HEK293 (cell line): ENCODE measurements at regions not wholly inside any gene's neighbourhood (a gene's known extent, or its start where the extent isn't known, plus 50 kb on each side); places are given as distances from the start of the nearest gene placed in this dataset.

ENCODE experiments used
- CTCF ChIA-PET: fragments of 350-600 bp; formaldehyde crosslinking; extraction: SDS; loops from one replicate; lab custom pipeline; 2021; ENCODE audit warnings: antibody characterized with exemption; lab: Yijun Ruan, JAX
- POLR2A ChIA-PET: fragments of 300-600 bp; formaldehyde crosslinking; extraction: SDS; loops from one replicate; lab custom pipeline; 2020; ENCODE audit warnings: antibody characterized with exemption, inconsistent platforms; lab: Yijun Ruan, JAX
- H3K27ac ChIP-seq: fragments of 200-500 bp; sonication (Bioruptor generic); 2 replicates; pipeline ENCODE4 v1.5.1; 2014; ENCODE audit warnings: low read depth, low read length, control low read depth, inconsistent platforms; ENCODE audit errors: extremely low read depth
- H3K36me3 ChIP-seq, 2 experiments: fragments of 200-500 bp in 1 of 2; sonication (Bioruptor generic) in 1 of 2; 1 replicate in 1 of 2; 2 replicates in 1 of 2; pipeline ENCODE4 v1.5.1; 2014 to 2017; ENCODE audit warnings: inconsistent platforms in 2 of 2, low read length in 2 of 2; ENCODE audit not compliant: control insufficient read depth in 2 of 2, insufficient read depth in 1 of 2
- H3K4me1 ChIP-seq: fragments of 200-500 bp; sonication (Bioruptor generic); 2 replicates; pipeline ENCODE4 v1.5.1; 2014; ENCODE audit warnings: mild to moderate bottlenecking, low read length, inconsistent platforms; ENCODE audit not compliant: control insufficient read depth, insufficient read depth
- H3K4me3 ChIP-seq: 2 replicates; pipeline ENCODE4 v1.5.1; 2011; ENCODE audit warnings: low read depth, mild to moderate bottlenecking, control low read depth, low read length, moderate library complexity
- H3K9me3 ChIP-seq: fragments of 200-500 bp; sonication (Bioruptor generic); 2 replicates; pipeline ENCODE4 v1.5.1; 2014; ENCODE audit warnings: low read depth, low read length, inconsistent platforms; ENCODE audit not compliant: control insufficient read depth, insufficient read depth
- BCL11A ChIP-seq: fragments of 450-650 bp; formaldehyde crosslinking; IDR thresholded peaks from 2 replicates; pipeline ENCODE4 v1.5.1; 2016; ENCODE audit warnings: low read depth, missing biosample characterization, missing genetic modification characterization
- CTCF ChIP-seq: fragments of 450-650 bp; formaldehyde crosslinking; IDR thresholded peaks from 2 replicates; pipeline ENCODE4 v1.5.1; 2016; ENCODE audit warnings: missing biosample characterization, missing genetic modification characterization
- GFI1B ChIP-seq: fragments of 450-650 bp; formaldehyde crosslinking; IDR thresholded peaks from 2 replicates; pipeline ENCODE4 v1.5.1; 2016; ENCODE audit warnings: missing biosample characterization, missing genetic modification characterization
- GLIS1 ChIP-seq: fragments of 450-650 bp; formaldehyde crosslinking; IDR thresholded peaks from 2 replicates; pipeline ENCODE4 v1.5.1; 2016; ENCODE audit warnings: missing biosample characterization, missing genetic modification characterization
- GLIS2 ChIP-seq: fragments of 450-650 bp; formaldehyde crosslinking; IDR thresholded peaks from 2 replicates; pipeline ENCODE4 v1.5.1; 2016; ENCODE audit warnings: missing biosample characterization, missing genetic modification characterization
- KLF10 ChIP-seq: fragments of 450-650 bp; IDR thresholded peaks from 2 replicates; pipeline ENCODE4 v1.5.1; 2018; ENCODE audit warnings: missing biosample characterization, mild to moderate bottlenecking, missing genetic modification characterization
- MYNN ChIP-seq: fragments of 450-650 bp; formaldehyde crosslinking; IDR thresholded peaks from 2 replicates; pipeline ENCODE4 v1.5.1; 2016; ENCODE audit warnings: missing biosample characterization, missing genetic modification characterization, borderline replicate concordance
- PATZ1 ChIP-seq: fragments of 450-650 bp; formaldehyde crosslinking; IDR thresholded peaks from 2 replicates; pipeline ENCODE4 v1.5.1; 2016; ENCODE audit warnings: missing biosample characterization, missing genetic modification characterization
- REPIN1 ChIP-seq: fragments of 450-650 bp; formaldehyde crosslinking; IDR thresholded peaks from 2 replicates; pipeline ENCODE4 v1.5.1; 2017; ENCODE audit warnings: missing biosample characterization, missing genetic modification characterization, low read depth
- SCRT1 ChIP-seq: fragments of 450-650 bp; formaldehyde crosslinking; IDR thresholded peaks from 2 replicates; pipeline ENCODE4 v1.5.1; 2016; ENCODE audit warnings: missing biosample characterization, missing genetic modification characterization, borderline replicate concordance
- SETDB1 ChIP-seq: IDR thresholded peaks from one replicate; pipeline ENCODE4 v1.6.1; 2017; ENCODE audit warnings: mild to moderate bottlenecking, low read length, moderate library complexity, mixed read lengths; ENCODE audit not compliant: insufficient read length
- ZBTB17 ChIP-seq: fragments of 450-650 bp; formaldehyde crosslinking; IDR thresholded peaks from 2 replicates; pipeline ENCODE4 v1.5.1; 2016; ENCODE audit warnings: missing biosample characterization, missing genetic modification characterization
- ZBTB48 ChIP-seq: fragments of 450-650 bp; formaldehyde crosslinking; IDR thresholded peaks from 2 replicates; pipeline ENCODE4 v1.5.1; 2016; ENCODE audit warnings: missing biosample characterization, missing genetic modification characterization
- ZBTB7A ChIP-seq: fragments of 450-650 bp; formaldehyde crosslinking; IDR thresholded peaks from 2 replicates; pipeline ENCODE4 v1.5.1; 2016; ENCODE audit warnings: low read depth, missing biosample characterization, missing genetic modification characterization
- ZFP37 ChIP-seq: fragments of 450-650 bp; formaldehyde crosslinking; IDR thresholded peaks from 2 replicates; pipeline ENCODE4 v1.5.1; 2016; ENCODE audit warnings: missing biosample characterization, missing genetic modification characterization
- ZNF2 ChIP-seq: fragments of 450-650 bp; formaldehyde crosslinking; IDR thresholded peaks from 2 replicates; pipeline ENCODE4 v1.5.1; 2016; ENCODE audit warnings: missing biosample characterization, missing genetic modification characterization
- ZNF292 ChIP-seq: fragments of 450-650 bp; formaldehyde crosslinking; IDR thresholded peaks from 2 replicates; pipeline ENCODE4 v1.5.1; 2016; ENCODE audit warnings: low read depth, missing biosample characterization, missing genetic modification characterization, borderline replicate concordance
- ZNF394 ChIP-seq: fragments of 450-650 bp; formaldehyde crosslinking; IDR thresholded peaks from 2 replicates; pipeline ENCODE4 v1.5.1; 2016; ENCODE audit warnings: missing biosample characterization, missing genetic modification characterization, mild to moderate bottlenecking, moderate library complexity, borderline replicate concordance
- ZNF629 ChIP-seq: fragments of 450-650 bp; formaldehyde crosslinking; IDR thresholded peaks from 2 replicates; pipeline ENCODE4 v1.5.1; 2017; ENCODE audit warnings: missing biosample characterization, missing genetic modification characterization
- ZNF639 ChIP-seq: fragments of 450-650 bp; formaldehyde crosslinking; IDR thresholded peaks from 2 replicates; pipeline ENCODE4 v1.5.1; 2016; ENCODE audit warnings: missing biosample characterization, missing genetic modification characterization
- ZNF660 ChIP-seq: fragments of 450-650 bp; IDR thresholded peaks from 2 replicates; pipeline ENCODE4 v1.5.1; 2018; ENCODE audit warnings: missing biosample characterization, mild to moderate bottlenecking, missing genetic modification characterization
- ZNF670 ChIP-seq: fragments of 450-650 bp; formaldehyde crosslinking; IDR thresholded peaks from 2 replicates; pipeline ENCODE4 v1.5.1; 2016; ENCODE audit warnings: missing biosample characterization, missing genetic modification characterization, low read depth
- ZNF76 ChIP-seq: fragments of 450-650 bp; formaldehyde crosslinking; IDR thresholded peaks from 2 replicates; pipeline ENCODE4; 2016; ENCODE audit warnings: low read depth, missing biosample characterization, missing genetic modification characterization, borderline replicate concordance
- ZSCAN30 ChIP-seq: fragments of 450-650 bp; IDR thresholded peaks from 2 replicates; pipeline ENCODE4 v1.5.1; 2018; ENCODE audit warnings: missing biosample characterization, mild to moderate bottlenecking, missing genetic modification characterization, moderate library complexity
- TF ChIP-seq, protein P1 (sequence below): fragments of 450-650 bp; formaldehyde crosslinking; IDR thresholded peaks from 2 replicates; pipeline ENCODE4 v1.5.1; 2016; ENCODE audit warnings: missing biosample characterization, missing genetic modification characterization

- H3K4me1 ChIP-seq: no peaks in the 10 kb centered on the region; the same call in 1 of the 2 replicates
- CTCF ChIA-PET: interaction anchor here (0.6 to 1.2 kb wide), 5 partner anchors 13 to 1412 kb away, joined by 3 to 5 read pairs (median 5); no protein-coding TSS in a partner anchor
- no peak for TF ChIP-seq ZNF76 (tag by site-specific recombination)
- no peak for TF ChIP-seq GLIS1 (tag by site-specific recombination)
- TF ChIP-seq ZNF394 (tag by site-specific recombination): no peak
- POLR2A ChIA-PET: interaction anchor here (0.6 kb wide), 1 partner anchor 78 kb away, joined by 4 read pairs; no protein-coding TSS in a partner anchor
- H3K4me3 ChIP-seq: no peak overlapping the region
- no peaks in the 10 kb centered on the region for H3K36me3 ChIP-seq
- peaks cover 6% of the 10 kb centered on the region for H3K9me3 ChIP-seq
- no peak overlapping the region for H3K27ac ChIP-seq
Measured at GRCh38 chr19:32273483-32273882, 71.9 kb upstream of the ZNF507 start.

GRCh38 chr19:32287086-32287485 lies 58.3 kb upstream of the ZNF507 start:
- POLR2A ChIA-PET: interaction anchor here (0.6 kb wide), 1 partner anchor 71 kb away, joined by 7 read pairs; no protein-coding TSS in a partner anchor
- no peaks in the 10 kb centered on the region for H3K36me3 ChIP-seq
- H3K9me3 ChIP-seq: no peaks in the 10 kb centered on the region
- H3K4me1 ChIP-seq: peaks cover 3% of the 10 kb centered on the region; the same call in 1 of the 2 replicates
- TF ChIP-seq SCRT1 (tag by site-specific recombination) (no peak), BCL11A (tag by site-specific recombination) (no peak), ZNF292 (no peak), ZFP37 (tag by site-specific recombination) (no peak), KLF10 (tag by site-specific recombination) (no peak), REPIN1 (tag by site-specific recombination) (no peak), ZBTB48 (tag by site-specific recombination) (no peak), MYNN (no peak), ZBTB7A (tag by site-specific recombination) (no peak), PATZ1 (tag by site-specific recombination) (no peak), ZNF639 (tag by site-specific recombination) (no peak), ZNF670 (no peak)
- no peak overlapping the region for H3K4me3 ChIP-seq
- CTCF ChIA-PET: interaction anchor here (0.5 to 5.1 kb wide), 34 partner anchors 8 to 1624 kb away, joined by 3 to 60 read pairs (median 4); no protein-coding TSS in a partner anchor
- H3K27ac ChIP-seq: no peak overlapping the region

DNA sequence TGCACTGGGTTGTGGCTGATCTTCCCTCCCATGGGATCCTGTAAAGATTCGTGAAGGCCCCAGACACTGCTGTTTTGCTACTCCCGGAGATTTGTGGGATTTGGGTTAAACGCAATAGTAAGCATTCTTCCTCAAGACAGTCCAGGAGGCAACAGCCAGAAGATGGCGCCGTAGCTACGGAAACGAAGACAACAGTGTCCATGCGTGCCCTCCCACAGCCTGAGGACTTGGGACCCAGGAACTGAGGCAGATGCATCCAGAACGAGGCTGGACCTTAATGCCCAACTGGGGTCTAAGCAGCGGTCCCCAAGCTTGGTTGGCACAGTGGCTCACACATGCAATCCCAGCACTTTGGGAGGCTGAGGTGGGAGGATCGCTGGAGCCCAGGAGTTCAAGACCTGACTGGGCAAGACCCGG lies 57.6 kb upstream of the ZNF507 start:
- H3K27ac ChIP-seq: no peak overlapping the region
- no peaks in the 10 kb centered on the region for H3K36me3 ChIP-seq
- ChIA-PET CTCF (interaction anchor here (0.5 to 5.1 kb wide), 35 partner anchors 8 to 1625 kb away, joined by 3 to 60 read pairs (median 4); no protein-coding TSS in a partner anchor), POLR2A (no interaction called here)
- no peaks in the 10 kb centered on the region for H3K9me3 ChIP-seq
- peaks cover 3% of the 10 kb centered on the region; the same call in 1 of the 2 replicates for H3K4me1 ChIP-seq
- no peak overlapping the region for H3K4me3 ChIP-seq
- TF ChIP-seq, protein P1, sequence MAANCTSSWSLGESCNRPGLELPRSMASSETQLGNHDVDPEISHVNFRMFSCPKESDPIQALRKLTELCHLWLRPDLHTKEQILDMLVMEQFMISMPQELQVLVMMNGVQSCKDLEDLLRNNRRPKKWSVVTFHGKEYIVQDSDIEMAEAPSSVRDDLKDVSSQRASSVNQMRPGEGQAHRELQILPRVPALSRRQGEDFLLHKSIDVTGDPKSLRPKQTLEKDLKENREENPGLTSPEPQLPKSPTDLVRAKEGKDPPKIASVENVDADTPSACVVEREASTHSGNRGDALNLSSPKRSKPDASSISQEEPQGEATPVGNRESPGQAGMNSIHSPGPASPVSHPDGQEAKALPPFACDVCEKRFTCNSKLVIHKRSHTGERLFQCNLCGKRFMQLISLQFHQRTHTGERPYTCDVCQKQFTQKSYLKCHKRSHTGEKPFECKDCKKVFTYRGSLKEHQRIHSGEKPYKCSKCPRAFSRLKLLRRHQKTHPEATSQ (tag by site-specific recombination): no peak
- TF ChIP-seq GFI1B (tag by site-specific recombination) (no peak), CTCF (tag by site-specific recombination) (peak; percentile 93), ZBTB17 (peak; percentile 43; the same call in 1 of the 2 replicates), ZNF660 (tag by site-specific recombination) (peak; percentile 50; the same call in 1 of the 2 replicates), ZSCAN30 (tag by site-specific recombination) (0 out of 2 replicates have a peak, but pooled peaks have one; percentile 44), SETDB1 (no peak), ZNF629 (tag by site-specific recombination) (0 out of 2 replicates have a peak, but pooled peaks have one; percentile 28), GLIS2 (tag by site-specific recombination) (no peak), ZNF2 (0 out of 2 replicates have a peak, but pooled peaks have one; percentile 75)
